ENCODE measurements at regions not wholly inside any gene's neighbourhood (a gene's known extent, or its start where the extent isn't known, plus 50 kb on each side); places are given as distances from the start of the nearest gene placed in this dataset.

DNA sequence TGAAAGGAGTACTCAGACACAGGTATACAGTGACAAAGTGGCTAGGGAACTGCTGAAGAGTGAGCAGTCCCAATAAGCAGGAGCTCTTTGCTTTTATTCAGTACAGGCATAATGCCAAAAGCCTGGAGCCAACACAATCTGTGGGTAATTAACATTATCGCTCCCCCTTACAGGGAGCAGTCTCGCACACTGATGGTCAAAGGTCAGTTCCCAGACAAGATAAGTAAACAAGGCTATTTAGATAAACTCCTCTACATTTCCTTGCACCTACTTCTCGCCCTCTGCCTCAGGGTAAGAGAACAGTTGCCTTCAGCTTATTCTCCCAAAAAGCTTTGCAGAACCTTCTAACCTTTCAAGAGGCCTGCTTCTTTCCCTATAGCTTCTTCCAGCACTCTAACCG lies 73.9 kb upstream of the TAF9B start:
- ChIA-PET SMC1A (ENCODE audit: uncharacterized antibody, unreplicated experiment) (interaction anchor here (0.6 kb wide), 1 partner anchor 176 kb away, joined by 4 read pairs; no protein-coding TSS in a partner anchor), POLR2A (no interaction called here), CTCF (no interaction called here), RAD21 (ENCODE audit: unreplicated experiment) (interaction anchor here (0.6 kb wide), 1 partner anchor 247 kb away, joined by 3 read pairs; no protein-coding TSS in a partner anchor)
- H3K9me3 ChIP-seq (replicated peaks; ENCODE audit: control insufficient read depth, insufficient read depth, low read length), result no peaks in the 10 kb centered on the region
- DNase-seq (ENCODE audit: low read depth, low spot score) (no peak), ATAC-seq (no peak), FAIRE-seq (no peak)
- H2AFZ ChIP-seq (ENCODE audit: control insufficient read depth, low read depth, low read length), result no peak overlapping the region
- H3K4me3 ChIP-seq, result no peak overlapping the region
- no peaks in the 10 kb centered on the region for H3K79me2 ChIP-seq (ENCODE audit: control insufficient read depth, insufficient read depth, low read length)
- H3K27me3 ChIP-seq (replicated peaks in 1 of 2; ENCODE audit: control insufficient read depth in 2 of 2, insufficient read depth in 2 of 2, low read length in 1 of 2), result no peaks in the 10 kb centered on the region
- 43% methylated on average over 4 of the region's 4 CpGs for WGBS (ENCODE audit: insufficient coverage, insufficient replicate concordance, low lambda C conversion rate, missing lambda C conversion rate)
- in situ Hi-C loops (cut with MboI), result no loop called here
- no peak overlapping the region for H3K4me2 ChIP-seq (ENCODE audit: control insufficient read depth, insufficient read depth)
- no peak overlapping the region for H3K27ac ChIP-seq (ENCODE audit: control insufficient read depth, insufficient read depth)
- BruUV-seq (replicated peaks), result no TSS peak
- H3K36me3 ChIP-seq (ENCODE audit: control insufficient read depth in 2 of 2, insufficient read depth in 2 of 2, low read length in 1 of 2), result no peaks in the 10 kb centered on the region
- H3K9ac ChIP-seq (ENCODE audit: control insufficient read depth, insufficient read depth, low read length), result no peak overlapping the region
- H4K20me1 ChIP-seq (ENCODE audit: control insufficient read depth, insufficient read depth), result no peaks in the 10 kb centered on the region
- intact Hi-C loops (cut with micrococcal nuclease; ENCODE audit: unreplicated experiment), result no loop called here
- H3K4me1 ChIP-seq (ENCODE audit: control insufficient read depth, insufficient read depth, low read length), result no peaks in the 10 kb centered on the region
- TF ChIP-seq, protein P1, sequence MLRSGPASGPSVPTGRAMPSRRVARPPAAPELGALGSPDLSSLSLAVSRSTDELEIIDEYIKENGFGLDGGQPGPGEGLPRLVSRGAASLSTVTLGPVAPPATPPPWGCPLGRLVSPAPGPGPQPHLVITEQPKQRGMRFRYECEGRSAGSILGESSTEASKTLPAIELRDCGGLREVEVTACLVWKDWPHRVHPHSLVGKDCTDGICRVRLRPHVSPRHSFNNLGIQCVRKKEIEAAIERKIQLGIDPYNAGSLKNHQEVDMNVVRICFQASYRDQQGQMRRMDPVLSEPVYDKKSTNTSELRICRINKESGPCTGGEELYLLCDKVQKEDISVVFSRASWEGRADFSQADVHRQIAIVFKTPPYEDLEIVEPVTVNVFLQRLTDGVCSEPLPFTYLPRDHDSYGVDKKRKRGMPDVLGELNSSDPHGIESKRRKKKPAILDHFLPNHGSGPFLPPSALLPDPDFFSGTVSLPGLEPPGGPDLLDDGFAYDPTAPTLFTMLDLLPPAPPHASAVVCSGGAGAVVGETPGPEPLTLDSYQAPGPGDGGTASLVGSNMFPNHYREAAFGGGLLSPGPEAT (IDR thresholded peaks at IDR 0.05; ENCODE audit: low read depth), result no peak
- TF ChIP-seq TCF7 (IDR thresholded peaks at IDR 0.05; ENCODE audit: borderline replicate concordance), result no peak
- TF ChIP-seq, protein P2, sequence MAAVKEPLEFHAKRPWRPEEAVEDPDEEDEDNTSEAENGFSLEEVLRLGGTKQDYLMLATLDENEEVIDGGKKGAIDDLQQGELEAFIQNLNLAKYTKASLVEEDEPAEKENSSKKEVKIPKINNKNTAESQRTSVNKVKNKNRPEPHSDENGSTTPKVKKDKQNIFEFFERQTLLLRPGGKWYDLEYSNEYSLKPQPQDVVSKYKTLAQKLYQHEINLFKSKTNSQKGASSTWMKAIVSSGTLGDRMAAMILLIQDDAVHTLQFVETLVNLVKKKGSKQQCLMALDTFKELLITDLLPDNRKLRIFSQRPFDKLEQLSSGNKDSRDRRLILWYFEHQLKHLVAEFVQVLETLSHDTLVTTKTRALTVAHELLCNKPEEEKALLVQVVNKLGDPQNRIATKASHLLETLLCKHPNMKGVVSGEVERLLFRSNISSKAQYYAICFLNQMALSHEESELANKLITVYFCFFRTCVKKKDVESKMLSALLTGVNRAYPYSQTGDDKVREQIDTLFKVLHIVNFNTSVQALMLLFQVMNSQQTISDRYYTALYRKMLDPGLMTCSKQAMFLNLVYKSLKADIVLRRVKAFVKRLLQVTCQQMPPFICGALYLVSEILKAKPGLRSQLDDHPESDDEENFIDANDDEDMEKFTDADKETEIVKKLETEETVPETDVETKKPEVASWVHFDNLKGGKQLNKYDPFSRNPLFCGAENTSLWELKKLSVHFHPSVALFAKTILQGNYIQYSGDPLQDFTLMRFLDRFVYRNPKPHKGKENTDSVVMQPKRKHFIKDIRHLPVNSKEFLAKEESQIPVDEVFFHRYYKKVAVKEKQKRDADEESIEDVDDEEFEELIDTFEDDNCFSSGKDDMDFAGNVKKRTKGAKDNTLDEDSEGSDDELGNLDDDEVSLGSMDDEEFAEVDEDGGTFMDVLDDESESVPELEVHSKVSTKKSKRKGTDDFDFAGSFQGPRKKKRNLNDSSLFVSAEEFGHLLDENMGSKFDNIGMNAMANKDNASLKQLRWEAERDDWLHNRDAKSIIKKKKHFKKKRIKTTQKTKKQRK (IDR thresholded peaks at IDR 0.05; ENCODE audit: low read depth, low read length), result no peak
- TF ChIP-seq MEF2B (IDR thresholded peaks at IDR 0.05; ENCODE audit: partially characterized antibody, poor library complexity, severe bottlenecking), result no peak
- no peak for TF ChIP-seq CREM (IDR thresholded peaks at IDR 0.05; ENCODE audit: low read depth)
- TF ChIP-seq MXI1 (IDR thresholded peaks at IDR 0.05; ENCODE audit: low read depth, low read length), result no peak
- TF ChIP-seq DPF2 (IDR thresholded peaks at IDR 0.05), result no peak
- no peak for TF ChIP-seq YY1 (IDR thresholded peaks at IDR 0.05; ENCODE audit: low read depth, low read length)
- TF ChIP-seq, protein P3, sequence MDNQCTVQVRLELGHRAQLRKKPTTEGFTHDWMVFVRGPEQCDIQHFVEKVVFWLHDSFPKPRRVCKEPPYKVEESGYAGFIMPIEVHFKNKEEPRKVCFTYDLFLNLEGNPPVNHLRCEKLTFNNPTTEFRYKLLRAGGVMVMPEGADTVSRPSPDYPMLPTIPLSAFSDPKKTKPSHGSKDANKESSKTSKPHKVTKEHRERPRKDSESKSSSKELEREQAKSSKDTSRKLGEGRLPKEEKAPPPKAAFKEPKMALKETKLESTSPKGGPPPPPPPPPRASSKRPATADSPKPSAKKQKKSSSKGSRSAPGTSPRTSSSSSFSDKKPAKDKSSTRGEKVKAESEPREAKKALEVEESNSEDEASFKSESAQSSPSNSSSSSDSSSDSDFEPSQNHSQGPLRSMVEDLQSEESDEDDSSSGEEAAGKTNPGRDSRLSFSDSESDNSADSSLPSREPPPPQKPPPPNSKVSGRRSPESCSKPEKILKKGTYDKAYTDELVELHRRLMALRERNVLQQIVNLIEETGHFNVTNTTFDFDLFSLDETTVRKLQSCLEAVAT (IDR thresholded peaks at IDR 0.05), result no peak
- TF ChIP-seq, protein P4, sequence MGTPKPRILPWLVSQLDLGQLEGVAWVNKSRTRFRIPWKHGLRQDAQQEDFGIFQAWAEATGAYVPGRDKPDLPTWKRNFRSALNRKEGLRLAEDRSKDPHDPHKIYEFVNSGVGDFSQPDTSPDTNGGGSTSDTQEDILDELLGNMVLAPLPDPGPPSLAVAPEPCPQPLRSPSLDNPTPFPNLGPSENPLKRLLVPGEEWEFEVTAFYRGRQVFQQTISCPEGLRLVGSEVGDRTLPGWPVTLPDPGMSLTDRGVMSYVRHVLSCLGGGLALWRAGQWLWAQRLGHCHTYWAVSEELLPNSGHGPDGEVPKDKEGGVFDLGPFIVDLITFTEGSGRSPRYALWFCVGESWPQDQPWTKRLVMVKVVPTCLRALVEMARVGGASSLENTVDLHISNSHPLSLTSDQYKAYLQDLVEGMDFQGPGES (IDR thresholded peaks at IDR 0.05), result no peak
- TF ChIP-seq CHD4 (IDR thresholded peaks at IDR 0.05), result no peak
- no peak for TF ChIP-seq STAT1 (conservative IDR thresholded peaks at IDR 0.05)
- TF ChIP-seq KAT2A (conservative IDR thresholded peaks at IDR 0.05; ENCODE audit: control insufficient read depth, low read depth, low read length), result no peak
- TF ChIP-seq, protein P5, sequence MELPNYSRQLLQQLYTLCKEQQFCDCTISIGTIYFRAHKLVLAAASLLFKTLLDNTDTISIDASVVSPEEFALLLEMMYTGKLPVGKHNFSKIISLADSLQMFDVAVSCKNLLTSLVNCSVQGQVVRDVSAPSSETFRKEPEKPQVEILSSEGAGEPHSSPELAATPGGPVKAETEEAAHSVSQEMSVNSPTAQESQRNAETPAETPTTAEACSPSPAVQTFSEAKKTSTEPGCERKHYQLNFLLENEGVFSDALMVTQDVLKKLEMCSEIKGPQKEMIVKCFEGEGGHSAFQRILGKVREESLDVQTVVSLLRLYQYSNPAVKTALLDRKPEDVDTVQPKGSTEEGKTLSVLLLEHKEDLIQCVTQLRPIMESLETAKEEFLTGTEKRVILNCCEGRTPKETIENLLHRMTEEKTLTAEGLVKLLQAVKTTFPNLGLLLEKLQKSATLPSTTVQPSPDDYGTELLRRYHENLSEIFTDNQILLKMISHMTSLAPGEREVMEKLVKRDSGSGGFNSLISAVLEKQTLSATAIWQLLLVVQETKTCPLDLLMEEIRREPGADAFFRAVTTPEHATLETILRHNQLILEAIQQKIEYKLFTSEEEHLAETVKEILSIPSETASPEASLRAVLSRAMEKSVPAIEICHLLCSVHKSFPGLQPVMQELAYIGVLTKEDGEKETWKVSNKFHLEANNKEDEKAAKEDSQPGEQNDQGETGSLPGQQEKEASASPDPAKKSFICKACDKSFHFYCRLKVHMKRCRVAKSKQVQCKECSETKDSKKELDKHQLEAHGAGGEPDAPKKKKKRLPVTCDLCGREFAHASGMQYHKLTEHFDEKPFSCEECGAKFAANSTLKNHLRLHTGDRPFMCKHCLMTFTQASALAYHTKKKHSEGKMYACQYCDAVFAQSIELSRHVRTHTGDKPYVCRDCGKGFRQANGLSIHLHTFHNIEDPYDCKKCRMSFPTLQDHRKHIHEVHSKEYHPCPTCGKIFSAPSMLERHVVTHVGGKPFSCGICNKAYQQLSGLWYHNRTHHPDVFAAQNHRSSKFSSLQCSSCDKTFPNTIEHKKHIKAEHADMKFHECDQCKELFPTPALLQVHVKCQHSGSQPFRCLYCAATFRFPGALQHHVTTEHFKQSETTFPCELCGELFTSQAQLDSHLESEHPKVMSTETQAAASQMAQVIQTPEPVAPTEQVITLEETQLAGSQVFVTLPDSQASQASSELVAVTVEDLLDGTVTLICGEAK (IDR thresholded peaks at IDR 0.05; ENCODE audit: borderline replicate concordance), result no peak
